ENCODE measurements at regions not wholly inside any gene's neighbourhood (a gene's known extent, or its start where the extent isn't known, plus 50 kb on each side); places are given as distances from the start of the nearest gene placed in this dataset.

DNA sequence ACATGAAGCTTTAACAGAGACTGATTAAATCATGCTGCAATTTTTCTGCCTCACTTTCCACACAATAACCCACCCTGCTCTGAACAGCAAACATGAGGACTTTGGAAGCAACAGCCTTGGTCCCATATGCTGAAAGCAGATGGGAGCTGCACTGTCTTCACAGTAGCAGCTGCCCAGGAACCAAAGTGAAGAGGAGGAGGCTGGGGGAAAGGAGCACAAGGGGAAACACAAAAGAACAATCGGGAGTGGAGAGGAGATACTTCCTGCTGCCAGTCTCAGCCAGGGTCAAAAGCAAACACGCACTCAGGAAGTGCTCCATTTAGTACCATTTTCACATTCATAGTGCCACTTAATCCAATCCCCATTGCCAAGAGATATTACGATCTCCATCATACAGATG lies 183.3 kb upstream of the PUM3 start:
- TF ChIP-seq POLR2AphosphoS5 (IDR thresholded peaks at IDR 0.05; ENCODE audit: low read depth, low read length), result no peak
- TF ChIP-seq, protein P1, sequence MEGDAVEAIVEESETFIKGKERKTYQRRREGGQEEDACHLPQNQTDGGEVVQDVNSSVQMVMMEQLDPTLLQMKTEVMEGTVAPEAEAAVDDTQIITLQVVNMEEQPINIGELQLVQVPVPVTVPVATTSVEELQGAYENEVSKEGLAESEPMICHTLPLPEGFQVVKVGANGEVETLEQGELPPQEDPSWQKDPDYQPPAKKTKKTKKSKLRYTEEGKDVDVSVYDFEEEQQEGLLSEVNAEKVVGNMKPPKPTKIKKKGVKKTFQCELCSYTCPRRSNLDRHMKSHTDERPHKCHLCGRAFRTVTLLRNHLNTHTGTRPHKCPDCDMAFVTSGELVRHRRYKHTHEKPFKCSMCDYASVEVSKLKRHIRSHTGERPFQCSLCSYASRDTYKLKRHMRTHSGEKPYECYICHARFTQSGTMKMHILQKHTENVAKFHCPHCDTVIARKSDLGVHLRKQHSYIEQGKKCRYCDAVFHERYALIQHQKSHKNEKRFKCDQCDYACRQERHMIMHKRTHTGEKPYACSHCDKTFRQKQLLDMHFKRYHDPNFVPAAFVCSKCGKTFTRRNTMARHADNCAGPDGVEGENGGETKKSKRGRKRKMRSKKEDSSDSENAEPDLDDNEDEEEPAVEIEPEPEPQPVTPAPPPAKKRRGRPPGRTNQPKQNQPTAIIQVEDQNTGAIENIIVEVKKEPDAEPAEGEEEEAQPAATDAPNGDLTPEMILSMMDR (IDR thresholded peaks at IDR 0.05 in 2 of 3, conservative IDR thresholded peaks at IDR 0.05 in 1 of 3; ENCODE audit: borderline replicate concordance in 1 of 3, insufficient read depth in 1 of 3, low read depth in 2 of 3, low read length in 2 of 3), result no peak
- no peak for TF ChIP-seq EZH2 (IDR thresholded peaks at IDR 0.05)
- no peak for TF ChIP-seq RAD21 (IDR thresholded peaks at IDR 0.05; ENCODE audit: low read depth)
- no peak for TF ChIP-seq EGR1 (IDR thresholded peaks at IDR 0.05; ENCODE audit: low read depth)
- no peak for TF ChIP-seq TCF7L2 (IDR thresholded peaks at IDR 0.05; ENCODE audit: borderline replicate concordance, extremely low read depth, insufficient read depth, insufficient read length)
- TF ChIP-seq REST (IDR thresholded peaks at IDR 0.05; ENCODE audit: low read depth), result no peak
- TF ChIP-seq POLR2A (IDR thresholded peaks at IDR 0.05; ENCODE audit: borderline replicate concordance, extremely low read depth, insufficient read depth, insufficient read length), result no peak
- no peak for TF ChIP-seq ZBTB33 (IDR thresholded peaks at IDR 0.05; ENCODE audit: extremely low read depth, insufficient replicate concordance, low read length)
- no peak for TF ChIP-seq SIN3A (IDR thresholded peaks at IDR 0.05; ENCODE audit: low read depth)
- no peak for TF ChIP-seq FOSL1 (IDR thresholded peaks at IDR 0.05; ENCODE audit: low read depth)

All from HCT116 (cell line).